Epithelial cell of esophagus (primary cell): ENCODE measurements at regions not wholly inside any gene's neighbourhood (a gene's known extent, or its start where the extent isn't known, plus 50 kb on each side); places are given as distances from the start of the nearest gene placed in this dataset.

Experiments
- DNase-seq: peaks from one replicate; pipeline ENCODE4 v3.0.0; 2010; ENCODE audit warnings: low read depth
- H3K4me3 ChIP-seq: 2 replicates; pipeline ENCODE4 v1.5.1; 2011; ENCODE audit warnings: mild to moderate bottlenecking, low read length, control low read depth
- TF ChIP-seq, protein P1 (sequence below): IDR thresholded peaks from 2 replicates; pipeline ENCODE4 v1.5.1; 2011; ENCODE audit warnings: low read depth, mild to moderate bottlenecking, low read length, control low read depth, inconsistent platforms; ENCODE audit not compliant: insufficient read depth; ENCODE audit errors: missing control alignments

- TF ChIP-seq, protein P1, sequence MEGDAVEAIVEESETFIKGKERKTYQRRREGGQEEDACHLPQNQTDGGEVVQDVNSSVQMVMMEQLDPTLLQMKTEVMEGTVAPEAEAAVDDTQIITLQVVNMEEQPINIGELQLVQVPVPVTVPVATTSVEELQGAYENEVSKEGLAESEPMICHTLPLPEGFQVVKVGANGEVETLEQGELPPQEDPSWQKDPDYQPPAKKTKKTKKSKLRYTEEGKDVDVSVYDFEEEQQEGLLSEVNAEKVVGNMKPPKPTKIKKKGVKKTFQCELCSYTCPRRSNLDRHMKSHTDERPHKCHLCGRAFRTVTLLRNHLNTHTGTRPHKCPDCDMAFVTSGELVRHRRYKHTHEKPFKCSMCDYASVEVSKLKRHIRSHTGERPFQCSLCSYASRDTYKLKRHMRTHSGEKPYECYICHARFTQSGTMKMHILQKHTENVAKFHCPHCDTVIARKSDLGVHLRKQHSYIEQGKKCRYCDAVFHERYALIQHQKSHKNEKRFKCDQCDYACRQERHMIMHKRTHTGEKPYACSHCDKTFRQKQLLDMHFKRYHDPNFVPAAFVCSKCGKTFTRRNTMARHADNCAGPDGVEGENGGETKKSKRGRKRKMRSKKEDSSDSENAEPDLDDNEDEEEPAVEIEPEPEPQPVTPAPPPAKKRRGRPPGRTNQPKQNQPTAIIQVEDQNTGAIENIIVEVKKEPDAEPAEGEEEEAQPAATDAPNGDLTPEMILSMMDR: no peak
- H3K4me3 ChIP-seq: no peak overlapping the region
- DNase-seq: no peak
Observed at GRCh38 chr13:71998223-71998622, 131.2 kb upstream of the DACH1 start.

- peak; percentile 53 for DNase-seq
- TF ChIP-seq, protein P1: peak; percentile 61
Observed at GRCh38 chr13:71979616-71980015, 112.6 kb upstream of the DACH1 start.

GRCh38 chr13:71977028-71977427, 110.0 kb upstream of the DACH1 start:
- DNase-seq: no peak
- TF ChIP-seq, protein P1: no peak
- no peak overlapping the region for H3K4me3 ChIP-seq

More at GRCh38 chr13:71979616-71980015, 112.6 kb upstream of the DACH1 start:
- no peak overlapping the region for H3K4me3 ChIP-seq

DNA sequence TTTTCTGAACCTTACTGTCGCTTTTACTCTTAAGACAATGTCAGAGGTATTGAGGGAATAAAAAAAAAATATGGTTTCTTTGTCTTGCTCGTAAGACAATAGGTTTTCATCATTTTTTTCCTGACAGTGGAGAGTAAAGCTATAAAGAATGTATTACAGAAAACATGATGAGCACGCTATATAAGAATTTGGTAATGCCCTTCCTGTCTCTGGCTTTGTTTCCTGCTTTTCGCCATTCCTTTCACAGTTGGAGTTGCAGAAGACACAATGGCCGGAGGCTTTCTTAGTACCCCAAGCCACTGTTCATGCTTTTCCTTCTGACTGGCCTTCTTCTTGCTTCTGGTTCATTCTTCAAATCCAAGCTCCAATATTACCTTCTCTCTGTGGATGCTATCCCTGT, 101.0 kb upstream of the DACH1 start:
- TF ChIP-seq, protein P1: no peak
- DNase-seq: peak; percentile 57
- no peak overlapping the region for H3K4me3 ChIP-seq

DNA sequence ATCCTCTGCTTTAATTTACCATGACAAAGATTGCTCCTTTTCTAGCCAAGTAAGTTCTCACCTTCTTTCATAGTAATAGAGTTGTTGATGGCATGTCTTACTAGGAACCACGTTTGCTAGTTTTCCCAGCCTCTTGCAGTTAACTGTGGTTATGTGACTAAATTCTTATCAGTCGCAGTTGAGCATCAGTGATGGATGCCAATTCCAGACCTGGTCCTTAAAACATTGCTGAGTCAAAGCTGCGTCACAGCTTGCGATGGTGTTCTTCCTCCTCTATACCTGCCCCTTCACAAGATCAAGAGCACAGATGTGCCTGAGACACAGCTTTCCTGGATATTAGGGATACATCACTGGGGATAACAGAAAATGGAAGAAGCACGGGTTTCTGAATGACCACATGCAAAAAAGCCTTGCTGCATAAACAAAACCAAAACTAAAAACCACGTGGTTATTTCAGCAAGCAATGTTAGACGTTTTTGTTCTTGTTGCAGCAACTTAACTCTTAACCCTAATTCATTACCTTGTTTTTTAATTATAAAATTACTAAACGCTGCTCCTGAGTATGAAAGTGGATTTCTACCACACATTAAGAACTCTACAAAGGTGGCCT, 97.6 kb upstream of the DACH1 start:
- peak; percentile 5 for DNase-seq
- no peak overlapping the region for H3K4me3 ChIP-seq
- TF ChIP-seq, protein P1: no peak

DNA sequence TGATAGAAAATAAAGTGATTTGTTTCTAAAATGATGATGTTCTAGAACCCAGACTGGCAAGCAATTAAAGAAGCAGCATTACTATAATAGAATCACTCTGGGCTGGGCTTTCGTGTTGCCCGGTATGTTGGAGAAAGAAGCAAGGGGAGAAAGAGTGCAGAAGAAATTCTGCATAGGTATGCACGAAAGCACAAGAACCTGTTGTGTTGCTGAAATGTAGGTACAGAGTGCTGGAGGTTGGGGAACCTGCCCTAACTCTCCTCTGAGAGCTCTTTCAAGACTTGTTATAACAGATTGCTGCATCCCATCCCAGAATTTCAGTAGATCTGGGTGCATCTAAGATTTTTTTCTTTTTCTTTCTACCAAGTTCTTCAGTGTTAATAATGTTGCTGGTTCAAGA, 95.7 kb upstream of the DACH1 start:
- TF ChIP-seq, protein P1: no peak
- DNase-seq: no peak
- H3K4me3 ChIP-seq: no peak overlapping the region

GRCh38 chr13:71962126-71962525, 95.1 kb upstream of the DACH1 start:
- no peak for DNase-seq
- no peak overlapping the region for H3K4me3 ChIP-seq
- TF ChIP-seq, protein P1: no peak
